ENCODE measurements at regions not wholly inside any gene's neighbourhood (a gene's known extent, or its start where the extent isn't known, plus 50 kb on each side); places are given as distances from the start of the nearest gene placed in this dataset.

- no peak for TF ChIP-seq CTCF (IDR thresholded peaks at IDR 0.05; ENCODE audit: insufficient read depth, low read length, severe bottlenecking)
- DNase-seq (ENCODE audit: low read depth) = no peak
Measured at GRCh38 chr5:74480201-74480600, 160.3 kb downstream of the ENC1 start.

GRCh38 chr5:74478328-74478727 lies 162.2 kb downstream of the ENC1 start:
- H3K36me3 ChIP-seq (ENCODE audit: control insufficient read depth, insufficient read depth, low read length) = no peaks in the 10 kb centered on the region
- H3K4me3 ChIP-seq (ENCODE audit: low read depth, low read length) = no peak overlapping the region
- FAIRE-seq = no peak
- no peaks in the 10 kb centered on the region for H3K27me3 ChIP-seq (ENCODE audit: control insufficient read depth, insufficient read depth, low read length)
- DNase-seq (ENCODE audit: low read depth) = no peak
- no peak for TF ChIP-seq CTCF (IDR thresholded peaks at IDR 0.05; ENCODE audit: insufficient read depth, low read length, severe bottlenecking)

More at GRCh38 chr5:74480201-74480600, 160.3 kb downstream of the ENC1 start:
- no peak overlapping the region for H3K4me3 ChIP-seq (ENCODE audit: low read depth, low read length)
- no peaks in the 10 kb centered on the region for H3K27me3 ChIP-seq (ENCODE audit: control insufficient read depth, insufficient read depth, low read length)
- no peaks in the 10 kb centered on the region for H3K36me3 ChIP-seq (ENCODE audit: control insufficient read depth, insufficient read depth, low read length)
- no peak for FAIRE-seq

- DNase-seq (ENCODE audit: low read depth) (no peak), FAIRE-seq (no peak)
- no peak for TF ChIP-seq CTCF (IDR thresholded peaks at IDR 0.05; ENCODE audit: insufficient read depth, low read length, severe bottlenecking)
- Histone ChIP-seq H3K27me3 (ENCODE audit: control insufficient read depth, insufficient read depth, low read length) (no peaks in the 10 kb centered on the region), H3K36me3 (ENCODE audit: control insufficient read depth, insufficient read depth, low read length) (no peaks in the 10 kb centered on the region), H3K4me3 (ENCODE audit: low read depth, low read length) (no peak overlapping the region)
Measured at GRCh38 chr5:74477761-74478160, 162.8 kb downstream of the ENC1 start.

GRCh38 chr5:74476819-74477453 lies 163.6 kb downstream of the ENC1 start:
- Histone ChIP-seq H3K4me3 (ENCODE audit: low read depth, low read length) (no peak overlapping the region), H3K36me3 (ENCODE audit: control insufficient read depth, insufficient read depth, low read length) (no peaks in the 10 kb centered on the region), H3K27me3 (ENCODE audit: control insufficient read depth, insufficient read depth, low read length) (no peaks in the 10 kb centered on the region)
- DNase-seq (ENCODE audit: low read depth) (no peak), FAIRE-seq (no peak)
- no peak for TF ChIP-seq CTCF (IDR thresholded peaks at IDR 0.05; ENCODE audit: insufficient read depth, low read length, severe bottlenecking)

- H3K36me3 ChIP-seq (ENCODE audit: control insufficient read depth, insufficient read depth, low read length) = no peaks in the 10 kb centered on the region
- FAIRE-seq (no peak), DNase-seq (ENCODE audit: low read depth) (no peak)
- H3K4me3 ChIP-seq (ENCODE audit: low read depth, low read length) = no peak overlapping the region
- TF ChIP-seq CTCF (IDR thresholded peaks at IDR 0.05; ENCODE audit: insufficient read depth, low read length, severe bottlenecking) = no peak
- H3K27me3 ChIP-seq (ENCODE audit: control insufficient read depth, insufficient read depth, low read length) = no peaks in the 10 kb centered on the region
Measured at GRCh38 chr5:74476046-74476818, 164.3 kb downstream of the ENC1 start.

All from bronchial epithelial cell (primary cell).